HCEC 1CT (cell line): ENCODE measurements at regions not wholly inside any gene's neighbourhood (a gene's known extent, or its start where the extent isn't known, plus 50 kb on each side); places are given as distances from the start of the nearest gene placed in this dataset.

Experiments used
- DNase-seq: peaks from one replicate; pipeline ENCODE4 v3.0.0-alpha.2; 2017

DNA sequence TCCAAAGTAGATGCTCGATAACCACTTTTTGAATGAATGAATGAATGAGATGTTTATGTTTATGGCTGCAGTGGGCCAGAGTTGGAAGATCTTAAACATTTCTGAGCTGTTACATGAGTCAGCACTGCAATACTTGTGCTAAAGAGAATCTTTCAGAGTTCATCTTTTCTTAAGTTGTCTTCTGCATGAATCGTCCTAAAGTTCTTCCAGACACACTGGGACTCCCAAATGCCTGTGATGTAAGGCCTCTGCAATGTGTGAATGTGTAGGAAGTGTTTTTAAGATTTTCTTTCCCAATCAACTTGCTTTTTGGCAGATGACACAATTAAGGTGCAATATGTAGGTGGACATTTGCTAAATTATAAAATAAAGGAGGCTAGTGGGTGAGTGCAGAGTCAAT lies 50.3 kb upstream of the TRIM9 start:
- no peak for DNase-seq

GRCh38 chr14:51147183-51147582 lies 52.3 kb upstream of the TRIM9 start:
- DNase-seq, result peak; percentile 59

DNA sequence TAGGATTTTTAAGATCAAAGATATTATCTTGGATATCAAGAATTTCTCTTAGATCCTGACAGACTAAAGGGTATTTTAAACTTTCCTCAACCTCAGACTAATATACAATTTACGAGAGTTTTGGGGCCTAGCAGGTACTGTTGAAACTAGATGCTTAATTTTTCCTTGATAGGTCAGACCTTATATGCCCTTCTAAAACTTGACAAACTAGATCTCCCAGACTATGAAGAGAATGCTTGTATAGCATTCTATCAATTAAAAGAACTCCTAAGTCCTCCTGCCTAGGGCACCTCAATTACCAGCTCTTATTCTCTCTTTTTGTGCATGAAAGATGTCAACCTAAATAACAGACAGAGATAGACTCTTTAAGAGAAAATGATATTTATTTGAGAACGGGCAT lies 60.4 kb upstream of the TRIM9 start:
- no peak for DNase-seq

DNA sequence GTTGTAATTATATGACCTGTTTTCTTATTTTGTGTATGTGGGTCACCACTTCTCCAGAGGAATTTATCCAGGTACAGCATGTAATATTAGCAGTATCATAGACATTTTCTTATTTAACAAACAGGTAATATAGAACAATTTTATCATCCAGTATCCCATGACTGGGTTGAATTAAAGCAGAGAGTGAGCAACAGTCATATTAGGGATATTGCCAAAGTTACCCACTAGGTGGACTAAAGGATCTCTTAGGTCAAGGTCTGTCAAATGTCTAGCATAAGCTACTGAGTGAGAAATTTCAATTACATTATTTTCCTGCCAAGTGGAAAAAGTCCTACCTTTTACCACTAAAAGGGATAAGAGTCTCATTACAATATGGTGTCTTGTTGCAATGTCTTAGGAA lies 62.1 kb upstream of the TRIM9 start:
- DNase-seq, result peak; percentile 49

DNA sequence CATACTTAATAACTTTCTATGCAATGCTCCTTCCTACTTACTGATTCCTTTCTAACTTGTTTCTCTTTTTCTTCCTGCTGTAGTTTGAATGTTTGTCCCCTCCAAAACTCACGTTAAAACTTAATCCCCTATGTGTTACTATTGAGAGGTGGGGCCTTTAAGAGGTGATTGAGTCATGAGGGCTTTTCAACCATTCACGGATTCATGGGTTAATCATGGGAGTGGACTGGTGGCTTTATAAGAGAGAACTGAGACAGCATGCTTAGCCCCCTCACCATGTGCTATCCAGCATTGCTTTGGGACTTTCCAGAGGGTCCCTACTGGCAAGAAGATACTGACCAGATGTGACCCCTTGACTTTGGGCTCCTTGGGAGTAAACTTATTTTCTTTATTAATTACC lies 66.0 kb upstream of the TRIM9 start:
- DNase-seq, result no peak

DNA sequence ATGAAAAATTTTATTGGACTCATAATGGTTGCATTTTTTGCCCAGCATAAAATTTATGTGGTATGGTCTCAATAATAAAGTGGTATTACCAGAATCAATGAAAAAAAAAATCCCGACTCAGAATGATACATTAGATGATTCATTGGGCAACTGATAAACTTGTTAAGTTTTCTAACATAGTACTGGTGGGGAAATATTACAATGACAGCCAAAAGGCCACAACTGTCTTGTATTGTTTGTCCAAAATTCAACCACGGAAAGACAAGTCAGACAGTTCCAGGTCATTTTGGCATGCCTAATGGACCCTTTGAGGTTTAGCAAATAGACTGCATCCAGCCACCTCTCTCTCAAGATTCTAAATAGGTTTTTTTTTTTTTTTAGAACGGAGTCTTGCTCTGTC lies 70.5 kb upstream of the TRIM9 start:
- no peak for DNase-seq

DNA sequence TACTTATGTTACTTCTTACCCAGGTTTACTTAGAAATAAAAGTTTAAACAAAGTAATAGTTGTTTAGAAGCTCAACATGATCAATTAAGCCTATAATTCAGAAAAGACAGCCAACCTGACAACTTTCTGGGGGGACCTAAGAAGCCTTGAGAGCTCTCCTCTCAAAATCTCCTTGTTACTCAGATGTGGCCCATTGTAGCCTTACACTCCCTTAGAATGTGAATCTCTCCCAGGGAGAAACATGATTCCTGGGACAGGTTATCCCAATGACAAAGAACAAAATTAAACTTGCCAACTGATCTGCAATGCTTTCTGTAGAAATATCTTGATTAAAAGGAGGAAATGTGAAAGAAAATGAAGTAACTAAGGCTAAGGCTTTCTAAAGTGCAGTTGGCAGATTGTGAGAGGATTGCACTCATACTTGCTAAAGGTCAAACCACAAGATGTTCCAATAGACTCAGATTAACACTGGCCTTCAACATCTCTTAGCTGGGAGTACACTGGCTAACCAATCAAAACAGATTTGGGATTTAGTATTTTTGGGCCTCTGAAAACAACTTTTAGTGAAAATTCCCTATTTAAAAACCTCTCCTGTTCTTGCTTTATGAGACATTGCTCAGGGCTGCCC lies 72.3 kb upstream of the TMX1 start:
- peak; percentile 77 for DNase-seq

- peak; percentile 16 for DNase-seq
These were observed 71.8 kb upstream of the TMX1 start for GRCh38 chr14:51168215-51168613.

DNA sequence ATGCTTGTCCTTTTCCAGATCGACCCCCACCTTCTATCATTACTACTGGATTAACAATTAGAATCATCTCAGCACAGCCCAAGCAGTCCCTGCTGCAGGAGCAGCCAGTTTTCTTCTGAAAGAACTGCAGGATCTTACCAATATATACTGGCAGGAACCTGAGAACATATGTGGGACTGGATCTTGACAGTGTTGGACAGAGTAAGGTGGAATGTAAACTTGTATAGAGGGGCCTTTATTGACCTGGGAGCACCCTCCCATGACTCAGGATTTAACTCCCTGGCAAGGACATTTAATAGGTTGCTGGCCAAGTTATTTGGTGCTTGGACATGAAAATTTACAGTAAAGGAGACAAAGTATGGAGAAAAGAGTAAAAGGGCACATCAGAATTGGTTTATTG lies 66.2 kb upstream of the TMX1 start:
- no peak for DNase-seq

DNA sequence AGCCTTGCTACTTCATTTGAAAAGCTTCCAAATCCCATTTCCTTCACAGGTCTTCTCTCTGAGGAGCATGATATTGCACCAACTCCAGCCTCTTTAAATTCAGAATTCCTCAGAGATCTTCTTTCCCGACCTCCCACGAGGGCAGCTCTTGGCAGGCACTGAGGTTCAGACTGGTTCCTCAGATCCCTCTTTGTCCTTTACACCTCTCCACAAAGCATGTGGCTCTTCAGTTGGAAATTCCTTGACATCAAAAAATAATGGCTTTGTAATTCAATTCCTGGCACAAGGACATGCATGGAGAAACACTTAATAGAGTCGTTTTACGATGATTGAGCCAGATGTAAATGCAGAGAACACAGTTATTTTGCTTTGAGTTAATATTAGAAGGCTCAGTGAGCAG lies 63.2 kb upstream of the TMX1 start:
- DNase-seq, result no peak

DNA sequence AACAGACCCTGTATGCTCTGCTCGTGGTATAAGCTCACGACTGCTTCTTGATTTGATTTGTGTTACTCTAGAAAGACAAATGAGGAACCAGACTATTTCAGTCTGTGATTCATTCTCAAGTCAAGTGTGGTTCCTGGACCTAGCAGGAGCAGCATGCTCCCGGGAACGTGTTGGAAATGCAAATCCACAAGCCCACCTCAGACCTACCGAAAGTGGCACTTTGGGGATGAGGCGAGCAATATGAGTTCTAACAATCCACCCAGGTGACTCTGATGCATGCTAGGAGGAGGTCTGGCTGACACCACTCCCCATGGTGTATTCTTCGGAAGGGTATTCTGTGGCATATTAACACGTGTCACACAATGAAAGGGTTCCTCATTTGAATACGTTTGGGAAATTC lies 59.5 kb upstream of the TMX1 start:
- no peak for DNase-seq

- DNase-seq, result peak; percentile 57
These were observed 57.9 kb upstream of the TMX1 start for GRCh38 chr14:51182131-51182565.

DNA sequence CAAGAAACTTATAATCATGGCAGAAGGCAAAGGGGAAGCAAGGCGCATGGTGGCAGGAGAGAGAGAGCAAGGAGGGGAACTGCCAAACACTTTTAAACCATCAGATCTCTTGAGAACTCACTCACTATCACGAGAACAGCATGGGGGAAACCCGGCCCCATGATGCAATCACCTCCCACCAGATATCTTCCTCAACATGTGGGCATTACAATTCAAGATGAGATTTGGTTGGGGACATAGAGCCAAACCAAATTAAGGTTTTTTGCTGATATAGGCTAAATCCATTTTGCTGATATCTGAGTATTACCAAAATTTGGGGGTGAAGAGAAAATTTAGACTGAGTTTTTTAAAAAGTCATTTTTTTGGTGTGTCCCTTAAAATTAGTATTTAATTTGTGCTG lies 54.9 kb upstream of the TMX1 start:
- DNase-seq, result no peak

DNA sequence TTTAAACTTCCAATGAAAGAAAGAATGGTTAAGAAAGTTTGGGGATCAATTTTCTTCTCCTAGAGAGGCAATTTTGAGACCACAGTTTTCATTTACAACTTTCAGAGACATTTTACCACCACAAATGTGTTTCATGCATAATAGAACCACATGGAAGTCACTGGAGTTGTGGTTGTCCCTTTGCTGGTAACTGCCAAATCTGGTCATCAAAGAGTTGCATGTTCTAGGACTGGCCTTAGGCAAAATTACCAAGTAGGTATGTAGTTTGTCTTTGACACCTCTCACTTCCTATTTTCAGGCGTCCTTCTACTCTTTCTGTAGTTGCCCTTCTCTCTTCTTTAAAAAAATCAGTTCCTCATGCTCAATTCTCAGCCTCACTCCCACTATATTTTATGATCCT lies 54.3 kb upstream of the TMX1 start:
- no peak for DNase-seq

- no peak for DNase-seq
These were observed 51.4 kb upstream of the TMX1 start for GRCh38 chr14:51188566-51189185.

- DNase-seq, result no peak
These were observed 50.3 kb upstream of the TMX1 start for GRCh38 chr14:51189600-51190376.
